H1 (cell line): ENCODE measurements at regions not wholly inside any gene's neighbourhood (a gene's known extent, or its start where the extent isn't known, plus 50 kb on each side); places are given as distances from the start of the nearest gene placed in this dataset.

ENCODE experiments used
- CTCF ChIA-PET: fragments of 300-600 bp; sonication (Branson Sonifier 250); formaldehyde crosslinking; loops from one replicate; lab custom pipeline; 2021; ENCODE audit not compliant: partially characterized antibody; lab: Charles Lee
- POLR2A ChIA-PET: fragments of 300-600 bp; sonication (Branson Sonifier 250); formaldehyde crosslinking; loops from one replicate; lab custom pipeline; 2021; ENCODE audit warnings: inconsistent platforms; ENCODE audit not compliant: partially characterized antibody; lab: Charles Lee
- DNase-seq, 2 experiments: peaks; one replicate each; pipeline versions ENCODE4 v3.0.0 to v3.0.0-alpha.2; 2010 to 2022; ENCODE audit warnings: low spot score in 2 of 2, low read depth in 1 of 2, mixed read lengths in 1 of 2
- FAIRE-seq: peaks from 2 replicates; lab custom pipeline; 2011; peaks lifted over from hg19 to GRCh38; lab: Jason Lieb, UNC
- H2AFZ ChIP-seq: 2 replicates; pipeline ENCODE4 v1.8.1; 2012; ENCODE audit warnings: low read length, inconsistent platforms
- H2AK5ac ChIP-seq: 2 replicates; pipeline ENCODE4 v1.6.1; 2013; ENCODE audit warnings: low read depth, low read length
- H2BK120ac ChIP-seq: replicated peaks from 2 replicates; pipeline ENCODE3; 2013; ENCODE audit warnings: low read depth, low read length, inconsistent platforms
- H2BK12ac ChIP-seq: 2 replicates; pipeline ENCODE4 v1.6.1; 2013; ENCODE audit warnings: low read depth, low read length
- H2BK15ac ChIP-seq: 2 replicates; pipeline ENCODE4 v1.6.1; 2013; ENCODE audit warnings: low read length
- H2BK20ac ChIP-seq: 2 replicates; pipeline ENCODE4 v1.6.1; 2013; ENCODE audit warnings: low read length
- H2BK5ac ChIP-seq: 2 replicates; pipeline ENCODE4 v1.6.1; 2013; ENCODE audit warnings: low read depth, low read length
- H3K14ac ChIP-seq: 2 replicates; pipeline ENCODE4 v1.6.1; 2013; ENCODE audit warnings: inconsistent platforms; ENCODE audit not compliant: insufficient read length
- H3K18ac ChIP-seq: 2 replicates; pipeline ENCODE4 v1.6.1; 2013; ENCODE audit warnings: low read length; ENCODE audit errors: extremely low read depth
- H3K23ac ChIP-seq: 2 replicates; pipeline ENCODE4 v1.6.1; 2013; ENCODE audit warnings: inconsistent platforms; ENCODE audit not compliant: insufficient read length
- H3K23me2 ChIP-seq: 2 replicates; pipeline ENCODE4 v1.6.1; 2013; ENCODE audit warnings: low read depth, low read length
- H3K27ac ChIP-seq: 2 replicates; pipeline ENCODE4 v1.6.1; 2011; ENCODE audit warnings: low read depth, low read length, inconsistent platforms
- H3K27me3 ChIP-seq, 4 experiments: replicated peaks in 1 of 4; 1 replicate in 1 of 4; 2 replicates in 3 of 4; pipeline versions ENCODE4 v1.6.1 to v1.8.1; 2011 to 2013; ENCODE audit warnings: low read length in 3 of 4, mild to moderate bottlenecking in 3 of 4, inconsistent platforms in 2 of 4, mixed read lengths in 2 of 4, moderate library complexity in 1 of 4; ENCODE audit not compliant: control insufficient read depth in 3 of 4, insufficient read depth in 3 of 4; ENCODE audit errors: extremely low read depth in 1 of 4
- H3K36me3 ChIP-seq, 4 experiments: 2 replicates each; pipeline versions ENCODE4 v1.6.1 to v1.8.1; 2011 to 2013; ENCODE audit warnings: mild to moderate bottlenecking in 4 of 4, low read length in 3 of 4, moderate library complexity in 2 of 4, control low read depth in 1 of 4, inconsistent platforms in 1 of 4; ENCODE audit not compliant: insufficient read depth in 4 of 4, control insufficient read depth in 2 of 4
- H3K4ac ChIP-seq: replicated peaks from 2 replicates; pipeline ENCODE3; 2013; ENCODE audit warnings: low read length, low read depth, mixed read lengths, inconsistent platforms; ENCODE audit not compliant: insufficient read length
- H3K4me1 ChIP-seq, 4 experiments: replicated peaks in 1 of 4; 1 replicate in 1 of 4; 2 replicates in 3 of 4; pipeline versions ENCODE4 v1.6.1 to v1.8.1; 2011 to 2013; ENCODE audit warnings: low read length in 3 of 4, inconsistent platforms in 2 of 4, mixed read lengths in 1 of 4; ENCODE audit not compliant: insufficient read depth in 4 of 4, control insufficient read depth in 3 of 4
- H3K4me2 ChIP-seq, 2 experiments: 2 replicates each; pipeline versions ENCODE4 v1.6.1 to v1.8.1; 2011 to 2013; ENCODE audit warnings: low read depth in 2 of 2, low read length in 2 of 2, control low read depth in 1 of 2, inconsistent platforms in 1 of 2, mild to moderate bottlenecking in 1 of 2; ENCODE audit not compliant: insufficient read depth in 1 of 2
- H3K4me3 ChIP-seq, 4 experiments: fragments of 200-600, 300-600 bp in 1 of 4; sonication (generic), shearing (Covaris generic), sonication (Bioruptor Twin) in 1 of 4; 2 replicates each; pipeline versions ENCODE4 v1.5.1 to v1.8.1; 2011 to 2016; ENCODE audit warnings: low read length in 4 of 4, low read depth in 3 of 4, control low read depth in 2 of 4, inconsistent platforms in 2 of 4, mild to moderate bottlenecking in 2 of 4, mixed read lengths in 1 of 4, moderate library complexity in 1 of 4; ENCODE audit not compliant: insufficient read depth in 2 of 4; ENCODE audit errors: extremely low read depth in 1 of 4
- H3K56ac ChIP-seq: replicated peaks from 2 replicates; pipeline ENCODE3; 2013; ENCODE audit warnings: low read depth, mild to moderate bottlenecking, mixed read lengths, low read length, inconsistent platforms; ENCODE audit not compliant: insufficient read length
- H3K79me1 ChIP-seq: 2 replicates; pipeline ENCODE4 v1.6.1; 2013; ENCODE audit warnings: low read depth, low read length, control low read depth
- H3K79me2 ChIP-seq, 2 experiments: 2 replicates each; pipeline versions ENCODE4 v1.6.1 to v1.8.1; 2012 to 2013; ENCODE audit warnings: low read length in 2 of 2, mild to moderate bottlenecking in 2 of 2, inconsistent platforms in 1 of 2; ENCODE audit not compliant: insufficient read depth in 2 of 2, control insufficient read depth in 1 of 2
- H3K9ac ChIP-seq, 4 experiments: replicated peaks in 1 of 4; 1 replicate in 1 of 4; 2 replicates in 3 of 4; pipeline versions ENCODE4 v1.6.1 to v1.8.1; 2011 to 2013; ENCODE audit warnings: low read depth in 3 of 4, low read length in 3 of 4, control low read depth in 2 of 4, mild to moderate bottlenecking in 2 of 4, moderate library complexity in 2 of 4, inconsistent platforms in 1 of 4; ENCODE audit errors: extremely low read depth in 1 of 4
- H3K9me3 ChIP-seq, 2 experiments: 2 replicates each; pipeline versions ENCODE4 v1.6.1 to v1.8.1; 2012 to 2013; ENCODE audit warnings: mild to moderate bottlenecking in 2 of 2, moderate library complexity in 2 of 2, control low read depth in 1 of 2, inconsistent platforms in 1 of 2, low read depth in 1 of 2, low read length in 1 of 2, mixed read lengths in 1 of 2; ENCODE audit not compliant: insufficient read depth in 2 of 2
- H4K20me1 ChIP-seq, 2 experiments: replicated peaks in 1 of 2; 2 replicates each; pipeline versions ENCODE3 to v1.8.1; 2011 to 2013; ENCODE audit warnings: inconsistent platforms in 2 of 2, low read length in 2 of 2, mild to moderate bottlenecking in 1 of 2; ENCODE audit not compliant: insufficient read depth in 2 of 2, control insufficient read depth in 1 of 2
- H4K5ac ChIP-seq: 2 replicates; pipeline ENCODE4 v1.6.1; 2013; ENCODE audit warnings: low read length, low read depth, mixed read lengths, inconsistent platforms; ENCODE audit not compliant: insufficient read length
- H4K8ac ChIP-seq: 2 replicates; pipeline ENCODE4 v1.8.0; 2013; ENCODE audit warnings: mild to moderate bottlenecking, moderate library complexity, low read length, inconsistent platforms; ENCODE audit not compliant: insufficient read depth; ENCODE audit errors: extremely low read depth
- H4K91ac ChIP-seq: replicated peaks from 2 replicates; pipeline ENCODE3; 2013; ENCODE audit warnings: low read length, mixed read lengths, inconsistent platforms; ENCODE audit not compliant: insufficient read length
- ASH2L ChIP-seq: fragments of 200-600, 300-600 bp; sonication (generic); IDR thresholded peaks from one replicate; pipeline ENCODE4 v1.7.1; 2017; ENCODE audit warnings: low read length
- CHD2 ChIP-seq: IDR thresholded peaks from 2 replicates; pipeline ENCODE4 v1.6.1; 2012; ENCODE audit warnings: low read length, improper control_type of control experiment
- EP300 ChIP-seq, 2 experiments: IDR thresholded peaks; 1 replicate in 1 of 2; 2 replicates in 1 of 2; pipeline ENCODE4 v1.6.1; 2011 to 2012; ENCODE audit warnings: low read depth in 2 of 2, low read length in 2 of 2, mild to moderate bottlenecking in 2 of 2, borderline replicate concordance in 1 of 2, inconsistent platforms in 1 of 2, moderate library complexity in 1 of 2
- JUN ChIP-seq: IDR thresholded peaks from 2 replicates; pipeline ENCODE4 v1.6.1; 2011; ENCODE audit warnings: low read depth, mild to moderate bottlenecking, improper control_type of control experiment, low read length
- KDM5A ChIP-seq: fragments of 200-600 bp; IDR thresholded peaks from 2 replicates; pipeline ENCODE4 v1.7.1; 2012; ENCODE audit warnings: mild to moderate bottlenecking, low read length, inconsistent platforms, mixed read lengths
- MAFK ChIP-seq: IDR thresholded peaks from 2 replicates; pipeline ENCODE4 v1.6.1; 2012; ENCODE audit warnings: low read depth, mild to moderate bottlenecking, improper control_type of control experiment, low read length
- SIN3A ChIP-seq, 2 experiments: IDR thresholded peaks in 1 of 2; conservative IDR thresholded peaks in 1 of 2; 2 replicates each; pipeline ENCODE4 v1.6.1; 2011 to 2012; ENCODE audit warnings: low read length in 2 of 2, improper control_type of control experiment in 1 of 2, low read depth in 1 of 2, mild to moderate bottlenecking in 1 of 2
- TAF1 ChIP-seq: IDR thresholded peaks from 2 replicates; pipeline ENCODE4 v1.6.1; 2011; ENCODE audit warnings: mild to moderate bottlenecking, low read depth, low read length
- ZNF274 ChIP-seq: IDR thresholded peaks from 2 replicates; pipeline ENCODE4 v1.7.0; 2012; ENCODE audit warnings: low read length, borderline replicate concordance; ENCODE audit errors: extremely low read depth
- WGBS, 2 experiments: shearing (Covaris generic) in 1 of 2; methylation state at CpG; one replicate each; pipeline versions ENCODE4 v1.1.6 to v1.1.7; 2013 to 2015; ENCODE audit warnings: low lambda C conversion rate in 2 of 2, mixed read lengths in 2 of 2, inconsistent platforms in 1 of 2, low coverage in 1 of 2, missing lambda C conversion rate in 1 of 2; ENCODE audit not compliant: insufficient replicate concordance in 2 of 2, insufficient coverage in 1 of 2, insufficient read length in 1 of 2; ENCODE audit errors: extremely low coverage in 1 of 2, missing lambda C conversion rate in 1 of 2; 5-methylcytosine and 5-hydroxymethylcytosine counted together

DNA sequence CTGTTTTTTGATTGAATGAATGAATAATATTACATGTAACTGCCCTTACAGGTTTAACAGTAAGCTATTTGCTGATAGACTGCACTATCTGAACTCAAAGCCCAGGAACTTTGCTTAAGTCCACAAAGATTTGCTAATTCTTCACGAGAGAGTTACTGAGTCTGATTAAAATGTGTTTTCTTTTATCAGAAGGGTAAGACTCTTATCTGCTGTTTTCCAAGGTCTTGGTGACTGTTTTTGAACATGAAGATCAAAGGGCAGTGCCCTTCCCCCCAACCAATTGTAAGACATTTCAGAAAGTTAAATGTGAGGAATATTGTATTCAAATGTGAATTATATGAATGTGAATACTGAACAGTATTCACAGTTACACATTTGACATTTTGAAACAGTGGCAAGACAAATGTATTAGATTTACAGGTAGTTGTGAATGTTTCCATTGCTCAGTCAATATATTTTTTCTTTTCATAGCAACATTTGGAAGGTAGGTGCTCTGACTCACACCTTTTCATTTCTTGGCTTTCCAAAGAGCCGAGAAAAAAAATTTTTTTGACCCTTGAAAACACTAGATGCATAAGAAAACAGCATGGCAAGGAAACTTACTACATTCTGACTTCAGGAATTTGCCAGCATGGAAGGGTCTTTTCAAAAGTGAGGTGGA, 62.7 kb downstream of the DKK1 start:
- Histone ChIP-seq H4K91ac (no peak overlapping the region), H3K79me1 (no peaks in the 10 kb centered on the region), H3K56ac (no peak overlapping the region), H3K9ac (no peak overlapping the region), H3K18ac (no peak overlapping the region), H2BK20ac (no peak overlapping the region), H4K20me1 (no peaks in the 10 kb centered on the region), H3K4me1 (no peaks in the 10 kb centered on the region; a peak in 1 of 7 replicates), H3K23me2 (no peaks in the 10 kb centered on the region), H3K27ac (no peak overlapping the region), H2BK15ac (no peak overlapping the region), H3K36me3 (no peaks in the 10 kb centered on the region), H4K8ac (no peak overlapping the region), H4K5ac (no peak overlapping the region), H2BK120ac (no peak overlapping the region), H3K14ac (no peak overlapping the region), H3K27me3 (no peaks in the 10 kb centered on the region; a peak in 2 of 7 replicates), H2BK5ac (no peak overlapping the region), H2BK12ac (no peak overlapping the region), H3K9me3 (peaks cover 4 to 5% of the 10 kb centered on the region in 2 experiments; a peak in 1 of 4 replicates), H3K4me3 (no peak overlapping the region), H3K4ac (no peak overlapping the region), H2AK5ac (no peak overlapping the region), H3K23ac (no peak overlapping the region), H3K4me2 (no peak overlapping the region), H3K79me2 (no peaks in the 10 kb centered on the region), H2AFZ (no peak overlapping the region)
- no peak for FAIRE-seq
- 76% methylated on average over 2 of the region's 2 CpGs; no CpG with 5 or more reads in 1 of the 2 experiments for WGBS, 2 experiments
- DNase-seq: no peak
- ChIA-PET CTCF (interaction anchor here (2.4 kb wide), 1 partner anchor 111 kb away, joined by 5 read pairs; no protein-coding TSS in a partner anchor), POLR2A (no interaction called here)
- TF ChIP-seq KDM5A (no peak), SIN3A (conservative IDR thresholded peaks at IDR 0.05 in 1 of 2, IDR thresholded peaks at IDR 0.05 in 1 of 2; ENCODE audit: low read depth in 1 of 2, low read length in 2 of 2) (no peak), ASH2L (no peak), EP300 (IDR thresholded peaks at IDR 0.05; ENCODE audit: borderline replicate concordance in 1 of 2, low read depth in 2 of 2, low read length in 2 of 2) (no peak), ZNF274 (no peak), MAFK (no peak), JUN (no peak), TAF1 (no peak), CHD2 (no peak)
